ENCODE measurements at regions not wholly inside any gene's neighbourhood (a gene's known extent, or its start where the extent isn't known, plus 50 kb on each side); places are given as distances from the start of the nearest gene placed in this dataset.

- no peak overlapping the region for H3K9ac ChIP-seq (ENCODE audit: low read length)
- H3K9me2 ChIP-seq (ENCODE audit: insufficient read depth, low read length) = no peaks in the 10 kb centered on the region
- H3K9me3 ChIP-seq (ENCODE audit: low read length) = no peaks in the 10 kb centered on the region
- no peaks in the 10 kb centered on the region for H3K27me3 ChIP-seq (ENCODE audit: insufficient read depth, low read depth, low read length)
- no peaks in the 10 kb centered on the region for H3K36me3 ChIP-seq (ENCODE audit: insufficient read depth, low read length)
- H3K27ac ChIP-seq (ENCODE audit: low read length) = no peak overlapping the region
- no peaks in the 10 kb centered on the region for H3K79me2 ChIP-seq (replicated peaks; ENCODE audit: insufficient read depth, low read length)
- H3F3A ChIP-seq (ENCODE audit: insufficient read depth, low read length, poor library complexity, severe bottlenecking) = no peaks in the 10 kb centered on the region
- no peak overlapping the region for H3K4me3 ChIP-seq (ENCODE audit: low read length)
- H4K20me1 ChIP-seq (ENCODE audit: insufficient read depth) = no peaks in the 10 kb centered on the region
- H3K4me2 ChIP-seq (ENCODE audit: low read length) = no peak overlapping the region
- no peak overlapping the region for H2AFZ ChIP-seq (ENCODE audit: low read depth, low read length)
- TF ChIP-seq CTCF (IDR thresholded peaks at IDR 0.05; ENCODE audit: poor library complexity, severe bottlenecking) = no peak
- no peak for TF ChIP-seq REST (IDR thresholded peaks at IDR 0.05; ENCODE audit: borderline replicate concordance)
- TF ChIP-seq POLR2AphosphoS5 (IDR thresholded peaks at IDR 0.05) = no peak
- no peak for TF ChIP-seq EP300 (conservative IDR thresholded peaks at IDR 0.05; ENCODE audit: poor library complexity, severe bottlenecking)
- TF ChIP-seq SMC3 (conservative IDR thresholded peaks at IDR 0.05; ENCODE audit: poor library complexity) = no peak
- TF ChIP-seq EZH2 (IDR thresholded peaks at IDR 0.05; ENCODE audit: borderline replicate concordance, insufficient read depth, low read length, poor library complexity, severe bottlenecking) = no peak
- TF ChIP-seq TAF1 (IDR thresholded peaks at IDR 0.05; ENCODE audit: low read depth) = no peak
- TF ChIP-seq RAD21 (conservative IDR thresholded peaks at IDR 0.05) = no peak
- TF ChIP-seq MXI1 (conservative IDR thresholded peaks at IDR 0.05; ENCODE audit: poor library complexity, severe bottlenecking) = no peak
Measured at GRCh38 chr2:163210430-163210918, 371.9 kb upstream of the KCNH7 start.

GRCh38 chr2:163207693-163208370 is 369.3 kb upstream of the KCNH7 start:
- no peaks in the 10 kb centered on the region for H3F3A ChIP-seq (ENCODE audit: insufficient read depth, low read length, poor library complexity, severe bottlenecking)
- no peak overlapping the region for H3K4me3 ChIP-seq (ENCODE audit: low read length)
- H3K4me2 ChIP-seq (ENCODE audit: low read length) = no peak overlapping the region
- no peak for TF ChIP-seq RAD21 (conservative IDR thresholded peaks at IDR 0.05)
- H3K9me3 ChIP-seq (ENCODE audit: low read length) = no peaks in the 10 kb centered on the region
- no peaks in the 10 kb centered on the region for H4K20me1 ChIP-seq (ENCODE audit: insufficient read depth)
- H3K27me3 ChIP-seq (ENCODE audit: insufficient read depth, low read depth, low read length) = no peaks in the 10 kb centered on the region
- no peak overlapping the region for H3K27ac ChIP-seq (ENCODE audit: low read length)
- no peaks in the 10 kb centered on the region for H3K79me2 ChIP-seq (replicated peaks; ENCODE audit: insufficient read depth, low read length)
- H3K9ac ChIP-seq (ENCODE audit: low read length) = no peak overlapping the region
- no peaks in the 10 kb centered on the region for H3K9me2 ChIP-seq (ENCODE audit: insufficient read depth, low read length)
- H3K36me3 ChIP-seq (ENCODE audit: insufficient read depth, low read length) = no peaks in the 10 kb centered on the region
- no peak overlapping the region for H2AFZ ChIP-seq (ENCODE audit: low read depth, low read length)
